GM19238 (cell line): ENCODE measurements at regions not wholly inside any gene's neighbourhood (a gene's known extent, or its start where the extent isn't known, plus 50 kb on each side); places are given as distances from the start of the nearest gene placed in this dataset.

Experiments used
- DNase-seq: peaks from one replicate; pipeline ENCODE4 v3.0.0; 2011; ENCODE audit warnings: low spot score; ENCODE audit not compliant: insufficient read length

- DNase-seq: no peak
These were observed 653.2 kb downstream of the DCDC2C start for GRCh38 chr2:4356541-4356940.

- no peak for DNase-seq
These were observed 653.7 kb downstream of the DCDC2C start for GRCh38 chr2:4357121-4357520.

- DNase-seq: no peak
These were observed 655.5 kb downstream of the DCDC2C start for GRCh38 chr2:4358837-4359236.

- no peak for DNase-seq
These were observed 665.5 kb downstream of the DCDC2C start for GRCh38 chr2:4368907-4369306.

- no peak for DNase-seq
These were observed 666.5 kb downstream of the DCDC2C start for GRCh38 chr2:4369826-4370419.

- DNase-seq: no peak
These were observed 667.2 kb downstream of the DCDC2C start for GRCh38 chr2:4370422-4371090.

GRCh38 chr2:4381049-4381448, 677.7 kb downstream of the DCDC2C start:
- DNase-seq: no peak

GRCh38 chr2:4381773-4382172, 678.4 kb downstream of the DCDC2C start:
- DNase-seq: no peak

GRCh38 chr2:4391013-4391412, 687.6 kb downstream of the DCDC2C start:
- no peak for DNase-seq

GRCh38 chr2:4404363-4404762, 701.0 kb downstream of the DCDC2C start:
- DNase-seq: no peak

GRCh38 chr2:4408321-4408720, 704.9 kb downstream of the DCDC2C start:
- DNase-seq: no peak

- DNase-seq: no peak
These were observed 709.3 kb downstream of the DCDC2C start for GRCh38 chr2:4412637-4413187.

- DNase-seq: no peak
These were observed 711.8 kb downstream of the DCDC2C start for GRCh38 chr2:4415171-4415570.

GRCh38 chr2:4415810-4416413, 712.5 kb downstream of the DCDC2C start:
- no peak for DNase-seq

GRCh38 chr2:4416431-4416830, 713.1 kb downstream of the DCDC2C start:
- DNase-seq: no peak

GRCh38 chr2:4417771-4418170, 714.4 kb downstream of the DCDC2C start:
- no peak for DNase-seq

GRCh38 chr2:4420032-4420431, 716.7 kb downstream of the DCDC2C start:
- no peak for DNase-seq

GRCh38 chr2:4424153-4424552, 720.8 kb downstream of the DCDC2C start:
- no peak for DNase-seq

GRCh38 chr2:4427083-4427482, 723.7 kb downstream of the DCDC2C start:
- DNase-seq: no peak

GRCh38 chr2:4445821-4446220, 742.4 kb downstream of the DCDC2C start:
- no peak for DNase-seq

GRCh38 chr2:4454907-4455306, 751.5 kb downstream of the DCDC2C start:
- no peak for DNase-seq

- DNase-seq: no peak
These were observed 752.2 kb downstream of the DCDC2C start for GRCh38 chr2:4455486-4456155.
